IPS-15b (cell line): ENCODE measurements at regions not wholly inside any gene's neighbourhood (a gene's known extent, or its start where the extent isn't known, plus 50 kb on each side); places are given as distances from the start of the nearest gene placed in this dataset.
"Not testable (repeated sequence)": the region's sequence is repeated elsewhere in the genome, so short reads cannot be mapped to it uniquely, and the experiment has no call there.

Experiments used
- H3K27me3 ChIP-seq: one replicate; pipeline ENCODE4 v1.6.1; 2013; ENCODE audit warnings: low read length; ENCODE audit not compliant: control insufficient read depth, insufficient read depth
- H3K36me3 ChIP-seq: one replicate; pipeline ENCODE4 v1.6.1; 2013; ENCODE audit warnings: low read length; ENCODE audit not compliant: control insufficient read depth, insufficient read depth
- H3K4me1 ChIP-seq: one replicate; pipeline ENCODE4 v1.6.1; 2013; ENCODE audit warnings: mild to moderate bottlenecking, low read length; ENCODE audit not compliant: control insufficient read depth, insufficient read depth
- H3K4me3 ChIP-seq: one replicate; pipeline ENCODE4 v1.5.1; 2013; ENCODE audit warnings: low read depth, low read length
- H3K9ac ChIP-seq: one replicate; pipeline ENCODE4 v1.6.1; 2013; ENCODE audit warnings: low read depth, mild to moderate bottlenecking, low read length
- H3K9me3 ChIP-seq: one replicate; pipeline ENCODE4 v1.6.1; 2013; ENCODE audit warnings: mild to moderate bottlenecking, low read length; ENCODE audit not compliant: control insufficient read depth, insufficient read depth

GRCh38 chr14:105854600-105855245 lies 328.3 kb downstream of the TMEM121 start:
- no peaks in the 10 kb centered on the region for H3K4me1 ChIP-seq
- H3K9me3 ChIP-seq = peaks cover 19% of the 10 kb centered on the region
- H3K9ac ChIP-seq = no peak overlapping the region
- no peak overlapping the region for H3K4me3 ChIP-seq
- H3K36me3 ChIP-seq = no peaks in the 10 kb centered on the region
- H3K27me3 ChIP-seq = no peaks in the 10 kb centered on the region

- Histone ChIP-seq H3K9me3 (peaks cover 19% of the 10 kb centered on the region), H3K9ac (no peak overlapping the region), H3K36me3 (no peaks in the 10 kb centered on the region), H3K4me1 (no peaks in the 10 kb centered on the region), H3K4me3 (no peak overlapping the region), H3K27me3 (no peaks in the 10 kb centered on the region)
Measured at GRCh38 chr14:105855246-105855892, 329.0 kb downstream of the TMEM121 start.

GRCh38 chr14:105855893-105856675 lies 329.7 kb downstream of the TMEM121 start:
- Histone ChIP-seq H3K9me3 (peaks cover 19% of the 10 kb centered on the region), H3K4me3 (no peak overlapping the region), H3K9ac (no peak overlapping the region), H3K27me3 (no peaks in the 10 kb centered on the region), H3K4me1 (no peaks in the 10 kb centered on the region), H3K36me3 (no peaks in the 10 kb centered on the region)

- Histone ChIP-seq H3K9me3 (peaks cover 17% of the 10 kb centered on the region), H3K27me3 (no peaks in the 10 kb centered on the region), H3K9ac (no peak overlapping the region), H3K4me3 (no peak overlapping the region), H3K4me1 (no peaks in the 10 kb centered on the region), H3K36me3 (no peaks in the 10 kb centered on the region)
Measured at GRCh38 chr14:105856676-105857219, 330.4 kb downstream of the TMEM121 start.

- Histone ChIP-seq H3K27me3 (no peaks in the 10 kb centered on the region), H3K9ac (no peak overlapping the region), H3K36me3 (no peaks in the 10 kb centered on the region), H3K4me1 (no peaks in the 10 kb centered on the region), H3K4me3 (no peak overlapping the region), H3K9me3 (peaks cover 15% of the 10 kb centered on the region)
Measured at GRCh38 chr14:105857220-105857825, 330.9 kb downstream of the TMEM121 start.

GRCh38 chr14:105857826-105858675 lies 331.7 kb downstream of the TMEM121 start:
- Histone ChIP-seq H3K27me3 (no peaks in the 10 kb centered on the region), H3K9ac (no peak overlapping the region), H3K4me3 (no peak overlapping the region), H3K9me3 (peaks cover 9% of the 10 kb centered on the region), H3K4me1 (no peaks in the 10 kb centered on the region), H3K36me3 (no peaks in the 10 kb centered on the region)

- no peak overlapping the region for H3K4me3 ChIP-seq
- no peaks in the 10 kb centered on the region for H3K27me3 ChIP-seq
- H3K9me3 ChIP-seq = peaks cover 6% of the 10 kb centered on the region
- H3K36me3 ChIP-seq = no peaks in the 10 kb centered on the region
- no peak overlapping the region for H3K9ac ChIP-seq
- no peaks in the 10 kb centered on the region for H3K4me1 ChIP-seq
Measured at GRCh38 chr14:105858676-105859025, 332.3 kb downstream of the TMEM121 start.

- H3K36me3 ChIP-seq, H3K9ac ChIP-seq, H3K4me1 ChIP-seq, H3K4me3 ChIP-seq, H3K9me3 ChIP-seq, H3K27me3 ChIP-seq: not testable (repeated sequence)
Measured at GRCh38 chr14:105859073-105859716, 332.8 kb downstream of the TMEM121 start.

- Histone ChIP-seq H3K36me3 (peaks cover 2% of the 10 kb centered on the region), H3K4me1 (no peaks in the 10 kb centered on the region), H3K27me3 (no peaks in the 10 kb centered on the region), H3K9ac (no peak overlapping the region), H3K4me3 (no peak overlapping the region), H3K9me3 (peaks cover 7% of the 10 kb centered on the region)
Measured at GRCh38 chr14:105859717-105860614, 333.6 kb downstream of the TMEM121 start.
